Keratinocyte (primary cell): ENCODE measurements at regions not wholly inside any gene's neighbourhood (a gene's known extent, or its start where the extent isn't known, plus 50 kb on each side); places are given as distances from the start of the nearest gene placed in this dataset.

Experiments used
- DNase-seq: peaks from one replicate; pipeline ENCODE4 v3.0.0-alpha.2; 2011; ENCODE audit warnings: low read depth, missing footprints, low spot score
- FAIRE-seq: peaks from 2 replicates; lab custom pipeline; 2011; peaks lifted over from hg19 to GRCh38; lab: Jason Lieb, UNC
- H2AFZ ChIP-seq: 2 replicates; pipeline ENCODE4 v1.6.0; 2012; ENCODE audit warnings: low read length, control low read depth, inconsistent platforms; ENCODE audit not compliant: control insufficient read depth
- H3K27ac ChIP-seq: 2 replicates; pipeline ENCODE4 v1.5.1; 2011; ENCODE audit warnings: low read length; ENCODE audit not compliant: control insufficient read depth, insufficient read depth
- H3K27me3 ChIP-seq: 3 replicates; pipeline ENCODE4 v1.6.0; 2011; ENCODE audit warnings: low read length; ENCODE audit not compliant: control insufficient read depth, insufficient read depth; ENCODE audit errors: extremely low read depth
- H3K36me3 ChIP-seq, 2 experiments: 2 replicates in 1 of 2; 3 replicates in 1 of 2; pipeline ENCODE4 v1.5.1; 2011; ENCODE audit warnings: low read length in 2 of 2, mild to moderate bottlenecking in 1 of 2; ENCODE audit not compliant: control insufficient read depth in 2 of 2, insufficient read depth in 2 of 2; ENCODE audit errors: extremely low read depth in 1 of 2
- H3K4me1 ChIP-seq: 3 replicates; pipeline ENCODE4 v1.5.1; 2011; ENCODE audit warnings: low read length; ENCODE audit not compliant: control insufficient read depth, insufficient read depth; ENCODE audit errors: extremely low read depth
- H3K4me2 ChIP-seq: 3 replicates; pipeline ENCODE4 v1.6.0; 2011; ENCODE audit warnings: low read depth, low read length; ENCODE audit not compliant: control insufficient read depth, insufficient read depth; ENCODE audit errors: extremely low read depth
- H3K4me3 ChIP-seq, 3 experiments: fragments of 200-600 bp in 1 of 3; sonication (generic) in 1 of 3; 2 replicates in 2 of 3; 3 replicates in 1 of 3; pipeline ENCODE4 v1.5.1; 2011 to 2016; ENCODE audit warnings: low read length in 3 of 3, mild to moderate bottlenecking in 3 of 3, control low read depth in 2 of 3, inconsistent platforms in 1 of 3, low read depth in 1 of 3, mixed read lengths in 1 of 3, mixed run types in 1 of 3, moderate library complexity in 1 of 3; ENCODE audit not compliant: control insufficient read depth in 2 of 3, insufficient read depth in 2 of 3; ENCODE audit errors: extremely low read depth in 1 of 3
- H3K79me2 ChIP-seq: 2 replicates; pipeline ENCODE4 v1.6.0; 2012; ENCODE audit warnings: low read length; ENCODE audit not compliant: control insufficient read depth, insufficient read depth
- H3K9ac ChIP-seq: 3 replicates; pipeline ENCODE4 v1.6.0; 2011; ENCODE audit warnings: low read length; ENCODE audit not compliant: control insufficient read depth, insufficient read depth; ENCODE audit errors: extremely low read depth
- H3K9me1 ChIP-seq: 3 replicates; pipeline ENCODE4 v1.6.0; 2011; ENCODE audit warnings: low read length; ENCODE audit not compliant: control insufficient read depth, insufficient read depth; ENCODE audit errors: extremely low read depth
- H3K9me3 ChIP-seq: 2 replicates; pipeline ENCODE4 v1.5.1; 2012; ENCODE audit warnings: low read depth, low read length; ENCODE audit not compliant: control insufficient read depth
- H4K20me1 ChIP-seq: 3 replicates; pipeline ENCODE4 v1.6.0; 2011; ENCODE audit warnings: low read length; ENCODE audit not compliant: control insufficient read depth, insufficient read depth; ENCODE audit errors: extremely low read depth
- EZH2 ChIP-seq: IDR thresholded peaks from one replicate; pipeline ENCODE4 v1.6.1; 2012; ENCODE audit warnings: inconsistent platforms, mild to moderate bottlenecking, low read length, moderate library complexity
- dilution Hi-C: fragments of 300-500 bp; cut with MboI; formaldehyde crosslinking; loops from one replicate; pipeline ENCODE4 v1.7.0; 2020; ENCODE audit warnings: low sequenced_read_pairs; ENCODE audit not compliant: extremely low pct_ligation_motif_present
- TF ChIP-seq, protein P1 (sequence below), 3 experiments: IDR thresholded peaks in 1 of 3; conservative IDR thresholded peaks in 1 of 3; optimal IDR thresholded peaks in 1 of 3; 2 replicates in 2 of 3; 3 replicates in 1 of 3; pipeline versions ENCODE3 to v1.5.1; 2011; ENCODE audit warnings: low read length in 3 of 3, mild to moderate bottlenecking in 3 of 3, moderate library complexity in 2 of 3, control low read depth in 1 of 3, inconsistent platforms in 1 of 3; ENCODE audit not compliant: insufficient read depth in 2 of 3; ENCODE audit errors: extremely low read depth in 1 of 3

DNA sequence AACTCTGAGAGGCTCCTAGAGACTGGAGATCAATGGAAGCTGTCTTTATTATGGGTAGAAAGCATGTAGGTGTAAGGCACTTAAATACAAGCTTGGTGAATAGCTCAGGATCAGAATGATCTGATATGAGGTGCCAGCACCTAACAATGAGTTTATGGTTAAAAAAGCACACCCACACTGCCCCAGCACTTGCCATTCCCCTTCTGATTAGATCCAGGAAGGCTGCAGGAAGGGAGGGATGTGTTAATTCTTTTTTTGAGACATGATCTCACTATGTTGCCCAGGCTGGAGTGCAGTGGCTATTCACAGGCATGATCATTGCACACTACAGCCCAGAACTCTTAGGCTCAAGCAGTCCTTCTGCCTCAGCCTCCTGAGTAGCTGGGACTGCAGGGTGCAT is 71.8 kb upstream of the IVNS1ABP start:
- peaks cover 9% of the 10 kb centered on the region for H3K4me1 ChIP-seq
- no peak for TF ChIP-seq EZH2
- TF ChIP-seq, protein P1, sequence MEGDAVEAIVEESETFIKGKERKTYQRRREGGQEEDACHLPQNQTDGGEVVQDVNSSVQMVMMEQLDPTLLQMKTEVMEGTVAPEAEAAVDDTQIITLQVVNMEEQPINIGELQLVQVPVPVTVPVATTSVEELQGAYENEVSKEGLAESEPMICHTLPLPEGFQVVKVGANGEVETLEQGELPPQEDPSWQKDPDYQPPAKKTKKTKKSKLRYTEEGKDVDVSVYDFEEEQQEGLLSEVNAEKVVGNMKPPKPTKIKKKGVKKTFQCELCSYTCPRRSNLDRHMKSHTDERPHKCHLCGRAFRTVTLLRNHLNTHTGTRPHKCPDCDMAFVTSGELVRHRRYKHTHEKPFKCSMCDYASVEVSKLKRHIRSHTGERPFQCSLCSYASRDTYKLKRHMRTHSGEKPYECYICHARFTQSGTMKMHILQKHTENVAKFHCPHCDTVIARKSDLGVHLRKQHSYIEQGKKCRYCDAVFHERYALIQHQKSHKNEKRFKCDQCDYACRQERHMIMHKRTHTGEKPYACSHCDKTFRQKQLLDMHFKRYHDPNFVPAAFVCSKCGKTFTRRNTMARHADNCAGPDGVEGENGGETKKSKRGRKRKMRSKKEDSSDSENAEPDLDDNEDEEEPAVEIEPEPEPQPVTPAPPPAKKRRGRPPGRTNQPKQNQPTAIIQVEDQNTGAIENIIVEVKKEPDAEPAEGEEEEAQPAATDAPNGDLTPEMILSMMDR (optimal IDR thresholded peaks at IDR 0.05 in 1 of 3, IDR thresholded peaks at IDR 0.05 in 1 of 3, conservative IDR thresholded peaks at IDR 0.05 in 1 of 3; ENCODE audit: extremely low read depth in 1 of 3, insufficient read depth in 2 of 3, low read length in 3 of 3): no peak
- no peaks in the 10 kb centered on the region for H4K20me1 ChIP-seq
- H3K79me2 ChIP-seq: no peaks in the 10 kb centered on the region
- dilution Hi-C loops: no loop called here
- H3K9me1 ChIP-seq: no peaks in the 10 kb centered on the region
- H3K9me3 ChIP-seq: no peaks in the 10 kb centered on the region
- no peak overlapping the region for H3K9ac ChIP-seq
- H3K36me3 ChIP-seq: no peaks in the 10 kb centered on the region
- FAIRE-seq (no peak), DNase-seq (no peak)
- H3K27me3 ChIP-seq: no peaks in the 10 kb centered on the region
- H3K4me2 ChIP-seq: no peak overlapping the region
- no peak overlapping the region for H3K27ac ChIP-seq
- H2AFZ ChIP-seq: no peak overlapping the region
- no peak overlapping the region for H3K4me3 ChIP-seq

DNA sequence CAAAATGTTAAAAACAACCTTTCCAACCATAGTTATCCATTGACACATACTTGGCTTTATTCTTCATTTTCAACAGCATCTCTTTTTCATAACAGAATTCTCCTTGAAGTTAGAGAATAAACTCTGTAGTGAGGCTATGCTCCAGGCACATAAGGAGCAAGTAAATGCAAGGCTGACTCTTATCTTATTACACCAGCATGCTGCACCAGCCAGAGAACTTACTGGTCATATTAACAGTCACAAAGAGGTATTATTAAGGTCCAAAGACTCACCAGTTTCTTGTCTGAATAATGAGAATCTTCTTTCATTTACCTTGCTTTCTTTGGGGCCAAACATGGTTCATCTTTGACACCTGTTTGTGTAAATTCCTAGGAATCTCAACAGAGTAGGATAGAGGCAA is 71.3 kb upstream of the IVNS1ABP start:
- H3K79me2 ChIP-seq: no peaks in the 10 kb centered on the region
- H3K4me3 ChIP-seq: no peak overlapping the region
- H3K4me1 ChIP-seq: peaks cover 4% of the 10 kb centered on the region
- TF ChIP-seq, protein P1 (optimal IDR thresholded peaks at IDR 0.05 in 1 of 3, IDR thresholded peaks at IDR 0.05 in 1 of 3, conservative IDR thresholded peaks at IDR 0.05 in 1 of 3; ENCODE audit: extremely low read depth in 1 of 3, insufficient read depth in 2 of 3, low read length in 3 of 3): no peak
- TF ChIP-seq EZH2: no peak
- no peaks in the 10 kb centered on the region for H3K36me3 ChIP-seq
- H3K9me1 ChIP-seq: no peaks in the 10 kb centered on the region
- no peak overlapping the region for H3K9ac ChIP-seq
- H2AFZ ChIP-seq: no peak overlapping the region
- DNase-seq (no peak), FAIRE-seq (no peak)
- dilution Hi-C loops: no loop called here
- no peak overlapping the region for H3K4me2 ChIP-seq
- H4K20me1 ChIP-seq: no peaks in the 10 kb centered on the region
- H3K27me3 ChIP-seq: no peaks in the 10 kb centered on the region
- H3K27ac ChIP-seq: no peak overlapping the region
- H3K9me3 ChIP-seq: no peaks in the 10 kb centered on the region
